HEK293 (cell line): ENCODE measurements at regions not wholly inside any gene's neighbourhood (a gene's known extent, or its start where the extent isn't known, plus 50 kb on each side); places are given as distances from the start of the nearest gene placed in this dataset.
"Not testable (repeated sequence)": the region's sequence is repeated elsewhere in the genome, so short reads cannot be mapped to it uniquely, and the experiment has no call there.

Experiments used
- CTCF ChIA-PET: fragments of 350-600 bp; formaldehyde crosslinking; extraction: SDS; loops from one replicate; lab custom pipeline; 2021; ENCODE audit warnings: antibody characterized with exemption; lab: Yijun Ruan, JAX
- POLR2A ChIA-PET: fragments of 300-600 bp; formaldehyde crosslinking; extraction: SDS; loops from one replicate; lab custom pipeline; 2020; ENCODE audit warnings: antibody characterized with exemption, inconsistent platforms; lab: Yijun Ruan, JAX
- H3K27ac ChIP-seq: fragments of 200-500 bp; sonication (Bioruptor generic); 2 replicates; pipeline ENCODE4 v1.5.1; 2014; ENCODE audit warnings: low read depth, low read length, control low read depth, inconsistent platforms; ENCODE audit errors: extremely low read depth
- H3K36me3 ChIP-seq, 2 experiments: fragments of 200-500 bp in 1 of 2; sonication (Bioruptor generic) in 1 of 2; 1 replicate in 1 of 2; 2 replicates in 1 of 2; pipeline ENCODE4 v1.5.1; 2014 to 2017; ENCODE audit warnings: inconsistent platforms in 2 of 2, low read length in 2 of 2; ENCODE audit not compliant: control insufficient read depth in 2 of 2, insufficient read depth in 1 of 2
- H3K4me1 ChIP-seq: fragments of 200-500 bp; sonication (Bioruptor generic); 2 replicates; pipeline ENCODE4 v1.5.1; 2014; ENCODE audit warnings: mild to moderate bottlenecking, low read length, inconsistent platforms; ENCODE audit not compliant: control insufficient read depth, insufficient read depth
- H3K4me3 ChIP-seq: 2 replicates; pipeline ENCODE4 v1.5.1; 2011; ENCODE audit warnings: low read depth, mild to moderate bottlenecking, control low read depth, low read length, moderate library complexity
- H3K9me3 ChIP-seq: fragments of 200-500 bp; sonication (Bioruptor generic); 2 replicates; pipeline ENCODE4 v1.5.1; 2014; ENCODE audit warnings: low read depth, low read length, inconsistent platforms; ENCODE audit not compliant: control insufficient read depth, insufficient read depth
- ZBTB21 ChIP-seq: fragments of 450-650 bp; formaldehyde crosslinking; IDR thresholded peaks from 2 replicates; pipeline ENCODE4 v1.5.1; 2017; ENCODE audit warnings: missing biosample characterization, missing genetic modification characterization
- ZFP37 ChIP-seq: fragments of 450-650 bp; formaldehyde crosslinking; IDR thresholded peaks from 2 replicates; pipeline ENCODE4 v1.5.1; 2016; ENCODE audit warnings: missing biosample characterization, missing genetic modification characterization
- ZNF146 ChIP-seq: fragments of 450-650 bp; formaldehyde crosslinking; IDR thresholded peaks from 2 replicates; pipeline ENCODE4 v1.5.1; 2016; ENCODE audit warnings: missing biosample characterization, missing genetic modification characterization
- ZNF174 ChIP-seq: fragments of 450-650 bp; formaldehyde crosslinking; IDR thresholded peaks from 2 replicates; pipeline ENCODE4 v1.5.0; 2017; ENCODE audit warnings: missing biosample characterization, mild to moderate bottlenecking, missing genetic modification characterization
- ZNF214 ChIP-seq: fragments of 450-650 bp; formaldehyde crosslinking; IDR thresholded peaks from 2 replicates; pipeline ENCODE4 v1.5.1; 2017; ENCODE audit warnings: missing biosample characterization, mild to moderate bottlenecking, missing genetic modification characterization, borderline replicate concordance
- ZNF23 ChIP-seq: fragments of 450-650 bp; formaldehyde crosslinking; IDR thresholded peaks from 2 replicates; pipeline ENCODE4 v1.5.1; 2016; ENCODE audit warnings: missing biosample characterization, missing genetic modification characterization, borderline replicate concordance
- ZNF335 ChIP-seq: fragments of 450-650 bp; formaldehyde crosslinking; conservative IDR thresholded peaks from 2 replicates; pipeline ENCODE4 v1.5.1; 2016; ENCODE audit warnings: missing biosample characterization, missing genetic modification characterization
- ZNF404 ChIP-seq: fragments of 450-650 bp; formaldehyde crosslinking; IDR thresholded peaks from 2 replicates; pipeline ENCODE4 v1.5.1; 2017; ENCODE audit warnings: missing biosample characterization, missing genetic modification characterization
- ZNF561 ChIP-seq: fragments of 450-650 bp; IDR thresholded peaks from 2 replicates; pipeline ENCODE4 v1.5.1; 2018; ENCODE audit warnings: missing biosample characterization, missing genetic modification characterization, borderline replicate concordance
- ZNF571 ChIP-seq: fragments of 450-650 bp; formaldehyde crosslinking; IDR thresholded peaks from 2 replicates; pipeline ENCODE4 v1.5.0; 2017; ENCODE audit warnings: missing biosample characterization, missing genetic modification characterization
- ZNF596 ChIP-seq: fragments of 450-650 bp; IDR thresholded peaks from 2 replicates; pipeline ENCODE4 v1.5.0; 2018; ENCODE audit warnings: missing biosample characterization, mild to moderate bottlenecking, missing genetic modification characterization, moderate library complexity
- ZNF629 ChIP-seq: fragments of 450-650 bp; formaldehyde crosslinking; IDR thresholded peaks from 2 replicates; pipeline ENCODE4 v1.5.1; 2017; ENCODE audit warnings: missing biosample characterization, missing genetic modification characterization
- TF ChIP-seq, protein P1 (sequence below): fragments of 450-650 bp; formaldehyde crosslinking; IDR thresholded peaks from 2 replicates; pipeline ENCODE4 v1.5.1; 2016; ENCODE audit warnings: missing biosample characterization, missing genetic modification characterization
- TF ChIP-seq, protein P2 (sequence below): fragments of 450-650 bp; formaldehyde crosslinking; IDR thresholded peaks from 2 replicates; pipeline ENCODE4 v1.5.1; 2016; ENCODE audit warnings: missing biosample characterization, missing genetic modification characterization
- TF ChIP-seq, protein P3 (sequence below): fragments of 450-650 bp; formaldehyde crosslinking; IDR thresholded peaks from 2 replicates; pipeline ENCODE4 v1.5.1; 2016; ENCODE audit warnings: missing biosample characterization, missing genetic modification characterization

DNA sequence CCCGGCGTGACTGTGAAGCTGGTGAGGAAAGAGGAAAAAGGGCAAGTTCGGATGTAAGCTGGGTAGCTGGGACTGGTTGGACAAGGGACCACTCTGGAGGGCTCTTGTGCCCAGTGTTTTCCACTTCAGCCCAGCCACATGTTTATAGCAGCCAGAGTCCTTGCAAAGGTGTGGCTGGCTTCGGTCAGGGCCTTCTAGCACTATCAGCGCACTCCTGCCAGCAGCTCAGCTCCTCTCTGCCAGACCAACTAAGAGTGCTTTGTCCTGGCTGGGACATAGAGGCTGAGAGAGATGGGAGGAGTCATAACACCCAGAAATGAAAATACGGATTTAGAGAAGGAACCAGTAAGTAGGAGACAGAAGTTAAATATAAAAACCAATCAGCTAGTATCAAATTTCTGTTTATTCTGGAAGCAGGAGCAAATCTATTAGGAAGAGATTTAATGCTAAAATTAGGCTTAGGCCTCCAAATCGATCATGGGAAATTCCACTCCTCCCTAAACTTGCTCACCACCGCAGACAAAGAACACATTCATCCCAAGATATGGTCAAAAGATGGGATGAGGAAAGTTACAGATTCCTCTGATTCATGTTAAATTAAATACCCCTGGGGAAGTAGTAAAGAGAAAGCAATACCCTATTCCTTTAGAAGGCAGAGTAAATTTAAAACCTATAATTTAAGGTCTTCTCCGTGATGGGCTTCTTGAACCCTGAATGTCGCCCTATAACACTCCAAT lies 135.0 kb downstream of the RALA start:
- Histone ChIP-seq H3K4me3 (no peak overlapping the region), H3K9me3 (no peaks in the 10 kb centered on the region), H3K36me3 (no peaks in the 10 kb centered on the region), H3K27ac (no peak overlapping the region), H3K4me1 (peaks cover 7% of the 10 kb centered on the region)
- no peak for TF ChIP-seq ZNF335 (tag by site-specific recombination)
- TF ChIP-seq ZNF596 (tag by site-specific recombination) = no peak
- no peak for TF ChIP-seq ZNF561
- TF ChIP-seq ZNF146 (tag by site-specific recombination) = no peak
- no peak for TF ChIP-seq ZNF214
- TF ChIP-seq, protein P1, sequence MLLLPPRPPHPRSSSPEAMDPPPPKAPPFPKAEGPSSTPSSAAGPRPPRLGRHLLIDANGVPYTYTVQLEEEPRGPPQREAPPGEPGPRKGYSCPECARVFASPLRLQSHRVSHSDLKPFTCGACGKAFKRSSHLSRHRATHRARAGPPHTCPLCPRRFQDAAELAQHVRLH = no peak
- TF ChIP-seq ZNF571 = no peak
- TF ChIP-seq, protein P2, sequence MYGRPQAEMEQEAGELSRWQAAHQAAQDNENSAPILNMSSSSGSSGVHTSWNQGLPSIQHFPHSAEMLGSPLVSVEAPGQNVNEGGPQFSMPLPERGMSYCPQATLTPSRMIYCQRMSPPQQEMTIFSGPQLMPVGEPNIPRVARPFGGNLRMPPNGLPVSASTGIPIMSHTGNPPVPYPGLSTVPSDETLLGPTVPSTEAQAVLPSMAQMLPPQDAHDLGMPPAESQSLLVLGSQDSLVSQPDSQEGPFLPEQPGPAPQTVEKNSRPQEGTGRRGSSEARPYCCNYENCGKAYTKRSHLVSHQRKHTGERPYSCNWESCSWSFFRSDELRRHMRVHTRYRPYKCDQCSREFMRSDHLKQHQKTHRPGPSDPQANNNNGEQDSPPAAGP = no peak
- TF ChIP-seq ZNF629 (tag by site-specific recombination) = no peak
- no peak for TF ChIP-seq ZFP37
- no peak for TF ChIP-seq ZNF174 (tag by site-specific recombination)
- TF ChIP-seq ZNF404 (tag by site-specific recombination) = no peak
- ChIA-PET CTCF (interaction anchor here (0.6 to 1.2 kb wide), 4 partner anchors 16 to 179 kb away, joined by 3 to 6 read pairs (median 4); no protein-coding TSS in a partner anchor), POLR2A (no interaction called here)

DNA sequence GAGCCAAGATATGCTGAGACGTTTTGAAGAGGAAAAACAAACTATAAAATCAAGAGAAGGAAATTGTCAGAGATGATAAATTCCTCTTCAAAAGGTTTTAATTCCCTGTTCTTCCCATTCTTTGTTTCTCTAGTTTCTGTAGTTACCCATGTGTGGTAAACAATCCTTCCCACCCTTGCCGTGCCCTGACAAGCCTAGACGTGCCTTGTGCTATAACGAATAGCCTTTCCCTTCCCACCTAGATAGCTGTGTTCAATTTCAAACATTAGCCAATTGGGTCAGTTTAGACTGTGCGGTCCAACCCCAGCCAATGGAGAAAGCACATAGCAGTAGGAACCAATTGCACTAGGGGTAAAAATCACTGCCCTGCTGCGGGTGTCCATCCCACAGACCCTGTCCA lies 138.1 kb downstream of the RALA start:
- ChIA-PET CTCF (interaction anchor here (0.6 to 2.0 kb wide), 2 partner anchors 181 to 1935 kb away, joined by 3 to 9 read pairs; no protein-coding TSS in a partner anchor), POLR2A (no interaction called here)
- TF ChIP-seq ZBTB21 (tag by site-specific recombination) (no peak), ZNF23 (tag by site-specific recombination) (no peak)
- TF ChIP-seq, protein P3, sequence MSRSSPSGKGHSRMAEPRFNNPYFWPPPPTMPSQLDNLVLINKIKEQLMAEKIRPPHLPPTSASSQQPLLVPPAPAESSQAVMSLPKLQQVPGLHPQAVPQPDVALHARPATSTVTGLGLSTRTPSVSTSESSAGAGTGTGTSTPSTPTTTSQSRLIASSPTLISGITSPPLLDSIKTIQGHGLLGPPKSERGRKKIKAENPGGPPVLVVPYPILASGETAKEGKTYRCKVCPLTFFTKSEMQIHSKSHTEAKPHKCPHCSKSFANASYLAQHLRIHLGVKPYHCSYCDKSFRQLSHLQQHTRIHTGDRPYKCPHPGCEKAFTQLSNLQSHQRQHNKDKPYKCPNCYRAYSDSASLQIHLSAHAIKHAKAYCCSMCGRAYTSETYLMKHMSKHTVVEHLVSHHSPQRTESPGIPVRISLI = no peak
- TF ChIP-seq, all 188 proteins: peak for 0

DNA sequence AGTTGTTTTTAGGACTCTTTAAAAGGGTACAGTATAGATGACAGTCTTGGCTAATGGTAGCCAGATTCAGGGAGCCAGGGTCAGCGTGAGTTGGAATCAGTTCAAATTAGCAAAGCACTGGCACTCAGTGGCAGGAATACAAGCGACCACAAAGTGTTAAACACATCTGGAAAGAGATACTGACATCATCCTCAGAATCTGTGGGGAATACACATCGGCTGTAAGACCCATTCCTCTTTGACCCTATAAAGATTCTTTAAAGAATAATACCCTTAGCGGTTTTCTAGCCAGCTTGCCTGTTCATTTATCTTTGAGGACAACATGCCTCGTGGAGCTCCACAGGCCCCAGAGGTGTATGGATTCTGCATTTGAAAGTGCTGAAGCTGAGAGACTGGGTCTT lies 139.1 kb downstream of the RALA start:
- H3K4me1 ChIP-seq, POLR2A ChIA-PET, H3K27ac ChIP-seq, H3K9me3 ChIP-seq, H3K4me3 ChIP-seq, H3K36me3 ChIP-seq: not testable (repeated sequence)
- CTCF ChIA-PET = interaction anchor here (1.2 kb wide), 1 partner anchor 16 kb away, joined by 3 read pairs; no protein-coding TSS in a partner anchor

More for the DNA sequence above, 138.1 kb downstream of the RALA start:
- H3K36me3 ChIP-seq = no peaks in the 10 kb centered on the region
- H3K27ac ChIP-seq = no peak overlapping the region
- H3K9me3 ChIP-seq = no peaks in the 10 kb centered on the region
- no peaks in the 10 kb centered on the region; the same call in none of the 2 replicates for H3K4me1 ChIP-seq
- no peak overlapping the region for H3K4me3 ChIP-seq

- H3K4me1 ChIP-seq, H3K36me3 ChIP-seq, H3K9me3 ChIP-seq, H3K4me3 ChIP-seq, POLR2A ChIA-PET, H3K27ac ChIP-seq: not testable (repeated sequence)
- CTCF ChIA-PET = interaction anchor here (0.6 to 1.2 kb wide), 2 partner anchors 16 to 182 kb away, joined by 3 to 5 read pairs; no protein-coding TSS in a partner anchor
Observed at GRCh38 chr7:39762881-39763280, 139.5 kb downstream of the RALA start.

DNA sequence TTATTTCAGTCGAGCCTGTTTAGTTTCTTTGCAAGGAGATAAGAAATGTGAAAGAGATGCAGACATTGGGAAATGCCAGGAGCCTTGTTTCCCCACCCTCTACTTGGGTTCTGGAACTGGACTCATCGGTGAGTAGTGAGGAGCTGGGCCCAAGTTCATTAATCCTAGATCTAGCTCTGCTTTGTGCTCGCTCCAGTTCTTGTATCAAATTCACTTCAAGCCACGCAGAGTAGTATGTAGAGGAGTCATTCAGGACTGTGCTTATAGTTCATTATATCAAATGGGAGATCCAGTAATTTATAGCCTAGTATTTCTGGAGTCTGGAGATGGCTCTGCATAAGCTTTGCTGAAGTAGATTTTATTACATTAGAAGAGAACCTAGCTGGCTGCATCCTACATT lies 142.5 kb downstream of the RALA start:
- H3K9me3 ChIP-seq, CTCF ChIA-PET, H3K36me3 ChIP-seq, H3K4me3 ChIP-seq, H3K27ac ChIP-seq, H3K4me1 ChIP-seq, POLR2A ChIA-PET: not testable (repeated sequence)

GRCh38 chr7:39768439-39768838 lies 145.1 kb downstream of the RALA start:
- CTCF ChIA-PET, H3K27ac ChIP-seq, H3K9me3 ChIP-seq, POLR2A ChIA-PET, H3K36me3 ChIP-seq, H3K4me1 ChIP-seq, H3K4me3 ChIP-seq: not testable (repeated sequence)

- H3K4me1 ChIP-seq, H3K4me3 ChIP-seq, H3K27ac ChIP-seq, H3K36me3 ChIP-seq, CTCF ChIA-PET, POLR2A ChIA-PET, H3K9me3 ChIP-seq: not testable (repeated sequence)
Observed at GRCh38 chr7:39774341-39774851, 151.0 kb downstream of the RALA start.
